ENCODE measurements at regions not wholly inside any gene's neighbourhood (a gene's known extent, or its start where the extent isn't known, plus 50 kb on each side); places are given as distances from the start of the nearest gene placed in this dataset.
"Not testable (repeated sequence)": the region's sequence is repeated elsewhere in the genome, so short reads cannot be mapped to it uniquely, and the experiment has no call there.

DNA sequence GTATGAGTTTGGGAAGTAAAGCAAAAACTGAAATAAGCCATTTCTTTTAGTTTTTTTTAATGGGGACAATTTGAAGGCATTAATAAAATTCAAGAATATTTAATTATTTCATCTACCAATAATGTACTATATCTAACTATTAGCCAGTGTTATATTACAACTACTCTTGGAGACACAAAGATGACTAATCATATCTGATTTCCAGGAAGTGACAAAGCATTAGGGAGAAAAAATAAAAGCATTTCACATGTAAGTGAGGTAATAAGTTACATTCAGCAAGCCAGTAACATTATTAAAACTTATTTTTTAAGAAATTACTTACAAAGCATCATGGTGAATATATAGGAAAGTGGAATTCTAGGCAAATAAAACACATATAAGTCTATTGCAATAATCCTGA lies 781.3 kb upstream of the NRXN1 start:
- intact Hi-C loops (cut with micrococcal nuclease) = no loop called here
- Mint-ChIP-seq H3K27me3 (no peaks in the 10 kb centered on the region), H3K4me1 (ENCODE audit: low read depth) (no peaks in the 10 kb centered on the region), H3K9me3 (no peaks in the 10 kb centered on the region), H3K36me3 (ENCODE audit: low read depth) (no peaks in the 10 kb centered on the region), H3K4me3 (no peak overlapping the region), H3K27ac (no peak overlapping the region)

DNA sequence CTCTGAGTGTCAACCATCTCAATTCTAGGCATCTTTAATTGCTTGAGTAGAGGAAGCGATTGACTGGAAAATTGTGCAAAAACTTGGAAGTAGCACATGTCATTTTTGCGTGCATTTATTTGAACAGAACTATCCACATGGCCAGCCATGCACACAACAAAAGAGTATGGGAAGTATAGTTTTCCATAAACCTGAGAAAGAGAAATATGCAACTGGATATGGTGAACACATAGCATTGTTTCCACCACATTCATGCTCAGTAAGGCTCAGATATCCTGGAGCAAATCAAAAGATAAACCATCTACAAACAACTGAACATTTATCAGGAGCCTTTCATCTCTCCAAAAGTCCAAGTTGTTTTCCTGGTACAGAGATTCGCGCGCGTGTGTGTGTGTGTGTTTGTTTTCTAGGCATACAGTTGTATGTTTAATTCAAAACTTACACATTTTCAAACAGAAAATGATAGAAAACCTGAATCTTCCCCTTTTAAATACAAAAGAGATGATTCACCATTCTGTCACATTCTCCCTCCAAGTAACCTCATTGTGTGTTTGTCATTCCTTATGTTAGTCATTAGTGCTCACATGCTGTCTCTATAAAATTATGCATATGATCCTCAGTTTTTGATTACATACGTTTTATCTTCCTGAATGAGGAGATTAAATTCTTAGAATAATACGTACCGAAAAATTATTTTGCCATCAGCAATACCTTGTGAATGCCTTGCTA lies 780.4 kb upstream of the NRXN1 start:
- intact Hi-C loops (cut with micrococcal nuclease) = no loop called here

DNA sequence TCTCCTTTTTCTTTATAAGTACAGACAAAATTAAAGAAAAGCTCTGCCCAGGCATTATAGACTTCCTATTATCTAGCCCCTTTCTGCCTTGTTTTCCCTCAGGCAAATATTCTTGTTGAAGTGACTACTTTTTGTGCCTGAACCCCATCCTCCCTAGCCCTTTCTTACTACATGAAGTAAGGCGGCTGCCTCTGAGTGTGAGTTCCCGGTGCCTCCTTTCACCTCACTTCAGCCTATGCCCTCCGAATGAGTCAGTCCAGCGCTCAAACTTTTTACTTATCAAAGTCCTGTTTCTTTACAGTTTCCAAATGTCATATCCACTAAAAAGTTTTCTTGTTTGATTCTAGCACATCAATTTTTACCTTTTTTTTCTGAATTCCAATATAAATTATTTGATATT lies 778.3 kb upstream of the NRXN1 start:
- H3K4me3 Mint-ChIP-seq = no peak overlapping the region
- no peaks in the 10 kb centered on the region for H3K36me3 Mint-ChIP-seq (ENCODE audit: low read depth)
- no peak overlapping the region for H3K27ac Mint-ChIP-seq
- no peaks in the 10 kb centered on the region for H3K9me3 Mint-ChIP-seq
- no peaks in the 10 kb centered on the region for H3K4me1 Mint-ChIP-seq (ENCODE audit: low read depth)
- intact Hi-C loops (cut with micrococcal nuclease) = no loop called here
- H3K27me3 Mint-ChIP-seq = no peaks in the 10 kb centered on the region

More for the DNA sequence above, 780.4 kb upstream of the NRXN1 start:
- Mint-ChIP-seq H3K4me3 (no peak overlapping the region), H3K27ac (no peak overlapping the region), H3K27me3 (no peaks in the 10 kb centered on the region), H3K4me1 (ENCODE audit: low read depth) (no peaks in the 10 kb centered on the region), H3K36me3 (ENCODE audit: low read depth) (no peaks in the 10 kb centered on the region), H3K9me3 (no peaks in the 10 kb centered on the region)

DNA sequence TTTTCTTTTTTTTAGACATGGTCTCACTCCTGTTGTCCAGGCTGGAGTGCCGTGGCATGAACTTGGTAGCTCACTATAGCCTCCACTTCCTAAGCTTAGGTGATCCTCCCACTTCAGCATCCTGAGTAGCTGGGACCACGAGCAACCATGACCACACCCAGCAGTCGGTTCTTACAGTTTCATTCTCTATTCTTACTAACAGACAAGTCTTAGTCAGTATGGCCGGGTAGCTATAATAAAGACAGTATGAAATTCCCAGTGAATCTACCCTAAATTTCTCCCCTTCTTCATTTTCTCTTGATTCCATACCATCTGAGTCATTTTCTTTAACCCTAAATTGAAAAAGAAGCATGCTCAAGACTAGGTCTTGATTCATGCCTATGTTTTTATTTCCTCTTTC lies 775.3 kb upstream of the NRXN1 start:
- no peaks in the 10 kb centered on the region for H3K9me3 Mint-ChIP-seq
- no peak overlapping the region for H3K4me3 Mint-ChIP-seq
- intact Hi-C loops (cut with micrococcal nuclease) = no loop called here
- no peaks in the 10 kb centered on the region for H3K27me3 Mint-ChIP-seq
- H3K4me1 Mint-ChIP-seq (ENCODE audit: low read depth) = no peaks in the 10 kb centered on the region
- H3K36me3 Mint-ChIP-seq (ENCODE audit: low read depth) = no peaks in the 10 kb centered on the region
- no peak overlapping the region for H3K27ac Mint-ChIP-seq

DNA sequence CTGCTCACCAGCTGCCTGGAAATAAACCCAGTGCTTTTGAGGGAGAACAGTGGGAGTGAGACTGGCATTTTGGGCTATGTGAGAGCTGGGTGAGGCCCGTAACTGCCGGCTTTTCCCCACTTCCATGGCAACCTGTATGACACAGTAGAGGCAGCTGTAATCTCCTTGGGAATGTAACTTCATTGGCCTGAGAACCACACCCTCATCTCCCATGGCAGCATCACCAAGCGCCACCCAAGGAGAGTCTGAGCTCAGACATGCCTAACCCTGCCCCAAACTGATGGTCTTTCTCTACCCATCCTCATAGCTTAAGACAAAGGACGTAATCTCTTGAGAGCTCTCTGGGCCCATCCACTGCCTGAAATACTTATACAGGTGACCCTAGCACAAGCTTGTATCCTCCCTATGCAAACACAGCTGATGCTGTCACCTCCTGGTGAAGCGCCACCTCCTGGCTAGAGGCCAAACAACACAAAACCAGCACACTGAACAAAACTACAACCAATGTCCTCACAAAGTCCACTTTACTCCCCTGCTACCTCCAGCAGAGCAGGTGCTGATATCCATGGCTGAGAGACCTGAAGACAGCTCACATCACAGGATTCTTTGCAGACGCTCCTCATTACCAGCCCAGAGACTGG lies 763.4 kb upstream of the NRXN1 start:
- no peak overlapping the region for H3K4me3 Mint-ChIP-seq
- intact Hi-C loops (cut with micrococcal nuclease) = no loop called here
- no peaks in the 10 kb centered on the region for H3K4me1 Mint-ChIP-seq (ENCODE audit: low read depth)
- H3K9me3 Mint-ChIP-seq = peaks cover 11% of the 10 kb centered on the region
- H3K27ac Mint-ChIP-seq = no peak overlapping the region
- no peaks in the 10 kb centered on the region for H3K27me3 Mint-ChIP-seq
- H3K36me3 Mint-ChIP-seq (ENCODE audit: low read depth) = no peaks in the 10 kb centered on the region

DNA sequence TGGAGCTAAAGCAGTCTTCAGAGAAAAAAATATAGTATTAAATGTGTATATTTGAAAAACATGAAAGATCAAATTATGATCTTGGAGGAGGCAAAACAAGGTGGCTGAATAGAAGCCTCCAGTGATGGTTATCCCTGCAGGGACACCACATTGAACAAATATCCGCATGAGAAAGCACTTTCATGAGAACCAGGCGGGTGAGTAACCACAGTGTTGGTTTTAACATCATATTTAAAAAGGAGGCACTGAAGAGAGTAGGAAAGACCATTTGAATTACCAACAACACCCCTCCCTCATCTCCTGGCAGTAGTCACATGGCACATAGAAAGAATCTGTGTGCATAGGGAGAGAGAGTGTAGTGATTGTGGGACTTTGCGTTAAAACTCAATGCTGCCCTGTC lies 759.6 kb upstream of the NRXN1 start:
- Mint-ChIP-seq H3K4me1 (ENCODE audit: low read depth) (no peaks in the 10 kb centered on the region), H3K9me3 (no peaks in the 10 kb centered on the region), H3K27me3 (peaks cover 1% of the 10 kb centered on the region), H3K36me3 (ENCODE audit: low read depth) (no peaks in the 10 kb centered on the region), H3K27ac (no peak overlapping the region), H3K4me3 (no peak overlapping the region)
- intact Hi-C loops (cut with micrococcal nuclease) = no loop called here

DNA sequence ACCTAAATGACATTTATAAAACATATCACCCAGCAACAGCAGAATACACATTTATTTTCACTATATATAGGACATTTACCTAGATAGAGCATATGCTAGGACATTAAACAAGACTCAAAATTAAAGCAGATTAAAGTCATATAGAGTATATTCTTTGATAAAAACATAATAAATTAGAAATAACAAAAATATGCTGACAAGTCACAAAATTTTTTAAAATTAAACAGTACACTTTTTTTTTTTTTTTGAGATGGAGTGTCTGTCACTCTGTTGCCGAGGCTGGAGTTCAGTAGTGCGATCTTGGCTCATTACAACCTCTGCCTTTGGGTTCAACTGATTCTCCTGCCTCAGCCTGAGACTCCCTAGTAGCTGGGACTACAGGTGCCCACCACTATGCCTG lies 758.9 kb upstream of the NRXN1 start:
- H3K27ac Mint-ChIP-seq = no peak overlapping the region
- no peaks in the 10 kb centered on the region for H3K9me3 Mint-ChIP-seq

DNA sequence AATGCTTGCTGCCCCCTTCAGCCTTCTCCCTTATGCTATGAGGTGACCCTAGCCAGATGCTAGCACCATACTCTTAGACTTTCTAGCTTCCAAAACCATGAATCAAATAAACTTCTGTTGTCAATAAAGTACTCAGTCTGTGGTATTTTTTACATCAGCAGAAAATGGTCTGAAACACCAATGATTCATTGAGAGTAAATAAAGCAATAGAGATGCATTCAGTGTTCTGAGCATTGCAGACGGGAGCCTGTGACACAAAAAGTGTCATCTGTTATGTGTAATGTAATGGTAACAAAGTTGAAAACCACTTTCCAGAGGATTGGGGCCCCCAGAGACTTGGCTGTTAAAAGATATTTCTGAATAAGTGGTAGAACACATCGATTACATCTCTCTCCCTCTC lies 758.0 kb upstream of the NRXN1 start:
- Mint-ChIP-seq H3K4me3 (no peak overlapping the region), H3K4me1 (ENCODE audit: low read depth) (no peaks in the 10 kb centered on the region), H3K27me3 (peaks cover 1% of the 10 kb centered on the region), H3K27ac (no peak overlapping the region), H3K9me3 (no peaks in the 10 kb centered on the region), H3K36me3 (ENCODE audit: low read depth) (no peaks in the 10 kb centered on the region)
- intact Hi-C loops (cut with micrococcal nuclease) = no loop called here

More for the DNA sequence above, 758.9 kb upstream of the NRXN1 start:
- Mint-ChIP-seq H3K4me3 (no peak overlapping the region), H3K36me3 (ENCODE audit: low read depth) (no peaks in the 10 kb centered on the region), H3K4me1 (ENCODE audit: low read depth) (no peaks in the 10 kb centered on the region), H3K27me3 (peaks cover 1% of the 10 kb centered on the region)
- intact Hi-C loops (cut with micrococcal nuclease) = no loop called here

DNA sequence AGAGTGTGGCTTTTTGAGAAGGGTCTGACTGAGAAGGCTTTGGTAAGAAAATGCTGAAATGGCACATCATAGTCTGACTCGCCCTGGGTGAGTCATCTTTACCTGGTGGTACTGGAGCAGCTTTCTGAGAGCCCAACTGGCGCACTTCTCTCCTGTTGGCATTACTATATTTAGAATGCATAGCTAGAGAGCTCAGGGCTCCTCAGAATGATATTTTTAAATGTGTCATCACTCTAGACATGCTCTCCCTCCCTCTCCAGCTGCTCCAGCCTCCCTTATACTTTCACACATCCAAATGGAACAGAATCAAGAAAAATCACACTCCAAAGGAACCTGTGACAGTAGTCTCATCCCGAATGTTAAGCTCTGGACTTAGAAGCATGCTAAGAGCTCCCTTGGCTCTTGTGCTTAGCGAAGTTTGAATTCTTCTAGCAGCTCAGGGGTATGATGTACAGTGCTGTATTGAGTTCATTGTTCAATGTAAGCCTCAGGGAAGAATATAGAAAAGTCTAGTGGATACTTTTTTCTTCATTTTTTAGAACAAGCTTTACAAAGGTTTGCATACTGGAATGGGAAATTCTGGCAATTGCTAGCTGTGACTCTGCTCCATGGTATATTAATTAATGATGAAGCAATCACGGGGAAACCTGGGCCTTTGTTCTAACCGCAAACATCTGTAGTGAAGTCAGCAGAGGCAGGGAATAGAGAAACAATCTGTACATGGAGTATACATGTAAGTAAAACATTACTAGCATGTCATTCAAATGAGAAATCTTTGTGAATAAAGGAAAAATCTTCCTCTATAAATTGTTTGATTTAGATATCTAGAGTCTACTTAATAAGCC lies 751.2 kb upstream of the NRXN1 start:
- Mint-ChIP-seq H3K27me3 (no peaks in the 10 kb centered on the region), H3K4me3 (no peak overlapping the region), H3K27ac (no peak overlapping the region), H3K9me3 (peaks cover 9% of the 10 kb centered on the region), H3K4me1 (ENCODE audit: low read depth) (no peaks in the 10 kb centered on the region), H3K36me3 (ENCODE audit: low read depth) (no peaks in the 10 kb centered on the region)
- intact Hi-C loops (cut with micrococcal nuclease) = no loop called here

DNA sequence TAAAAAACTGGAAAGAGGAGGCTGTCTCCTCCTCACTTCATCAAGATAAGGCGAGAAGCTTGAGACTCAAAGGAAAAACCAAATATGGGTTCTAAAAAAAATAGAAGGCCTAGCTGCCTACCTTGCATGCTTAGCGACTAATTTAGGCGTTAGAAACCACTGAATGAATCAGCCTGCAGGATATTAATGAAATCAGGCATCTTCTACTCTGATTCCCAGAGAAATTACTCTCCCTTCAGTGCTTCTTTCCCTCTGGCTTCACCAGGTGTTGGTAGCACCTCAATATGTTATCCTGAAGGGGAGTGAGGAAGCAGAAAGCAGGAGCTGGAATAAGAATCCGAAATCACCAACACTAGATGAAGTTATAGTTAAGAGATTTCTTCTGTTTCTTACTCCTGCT lies 749.8 kb upstream of the NRXN1 start:
- H3K27me3 Mint-ChIP-seq = no peaks in the 10 kb centered on the region
- H3K36me3 Mint-ChIP-seq (ENCODE audit: low read depth) = no peaks in the 10 kb centered on the region
- no peak overlapping the region for H3K27ac Mint-ChIP-seq
- H3K9me3 Mint-ChIP-seq = peaks cover 9% of the 10 kb centered on the region
- H3K4me1 Mint-ChIP-seq (ENCODE audit: low read depth) = no peaks in the 10 kb centered on the region
- intact Hi-C loops (cut with micrococcal nuclease) = no loop called here
- no peak overlapping the region for H3K4me3 Mint-ChIP-seq

DNA sequence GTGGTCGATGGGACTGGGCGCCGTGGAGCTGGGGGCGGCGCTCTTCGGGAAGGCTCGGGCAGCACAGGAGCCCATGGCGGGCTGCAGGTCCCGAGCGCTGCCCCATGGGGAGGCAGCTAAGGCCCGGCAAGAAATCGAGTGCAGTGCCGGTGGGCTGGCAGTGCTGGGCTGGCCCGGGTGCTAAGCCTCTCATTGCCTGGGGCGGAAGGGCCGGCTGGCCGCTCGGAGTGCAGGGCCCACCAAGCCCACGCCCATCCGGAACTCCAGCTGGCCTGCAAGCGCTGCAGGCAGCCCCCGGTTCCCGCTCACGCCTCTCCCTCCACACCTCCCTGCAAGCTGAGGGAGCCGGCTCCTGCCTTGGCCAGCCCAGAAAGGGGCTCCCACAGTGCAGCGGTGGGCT lies 748.4 kb upstream of the NRXN1 start:
- no peaks in the 10 kb centered on the region for H3K36me3 Mint-ChIP-seq (ENCODE audit: low read depth)
- intact Hi-C loops (cut with micrococcal nuclease) = no loop called here

DNA sequence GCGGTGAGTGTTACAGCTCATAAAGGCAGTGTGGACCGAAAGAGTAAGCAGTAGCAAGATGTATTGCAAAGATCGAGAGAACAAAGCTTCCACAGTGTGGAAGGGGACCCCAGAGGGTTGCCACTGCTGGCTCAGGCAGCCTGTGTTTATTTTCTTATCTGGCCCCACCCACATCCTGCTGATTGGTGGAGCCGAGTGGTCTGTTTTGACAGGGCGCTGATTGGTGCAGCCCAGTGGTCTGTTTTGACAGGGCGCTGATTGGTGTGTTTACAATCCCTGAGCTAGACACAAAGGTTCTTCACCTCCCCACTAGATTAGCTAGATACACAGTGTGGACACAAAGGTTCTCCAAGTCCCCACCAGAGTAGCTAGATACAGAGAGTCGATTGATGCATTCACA lies 747.8 kb upstream of the NRXN1 start:
- intact Hi-C loops (cut with micrococcal nuclease); H3K27me3 Mint-ChIP-seq; H3K4me1 Mint-ChIP-seq (ENCODE audit: low read depth); H3K4me3 Mint-ChIP-seq; H3K36me3 Mint-ChIP-seq (ENCODE audit: low read depth); H3K27ac Mint-ChIP-seq: not testable (repeated sequence)
- H3K9me3 Mint-ChIP-seq = peaks cover 25% of the 10 kb centered on the region

More for the DNA sequence above, 748.4 kb upstream of the NRXN1 start:
- Mint-ChIP-seq H3K4me3 (no peak overlapping the region), H3K27me3 (no peaks in the 10 kb centered on the region), H3K9me3 (peaks cover 19% of the 10 kb centered on the region), H3K27ac (no peak overlapping the region), H3K4me1 (ENCODE audit: low read depth) (no peaks in the 10 kb centered on the region)

DNA sequence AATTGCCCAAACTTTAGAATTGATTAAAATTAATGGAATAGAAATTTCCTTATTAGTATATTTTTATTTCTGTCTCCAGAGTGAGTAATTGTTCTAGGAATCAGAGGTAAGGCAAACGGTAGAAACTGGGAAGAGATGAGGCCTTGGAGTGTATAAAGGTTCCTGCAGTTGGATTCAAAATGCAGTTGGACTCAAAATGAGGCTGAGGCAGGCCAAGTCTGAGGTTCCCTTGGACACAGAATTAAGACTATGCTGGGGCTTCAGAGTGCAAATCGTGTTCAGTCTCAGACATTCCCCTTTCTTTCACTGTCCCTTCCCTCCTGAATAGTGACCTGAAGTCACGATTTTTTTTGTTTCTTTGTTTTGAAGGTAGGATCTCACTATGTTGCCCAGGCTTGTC lies 746.9 kb upstream of the NRXN1 start:
- H3K27me3 Mint-ChIP-seq = no peaks in the 10 kb centered on the region
- H3K9me3 Mint-ChIP-seq = peaks cover 34% of the 10 kb centered on the region
- intact Hi-C loops (cut with micrococcal nuclease) = no loop called here
- no peaks in the 10 kb centered on the region for H3K36me3 Mint-ChIP-seq (ENCODE audit: low read depth)
- no peak overlapping the region for H3K4me3 Mint-ChIP-seq
- no peak overlapping the region for H3K27ac Mint-ChIP-seq
- no peaks in the 10 kb centered on the region for H3K4me1 Mint-ChIP-seq (ENCODE audit: low read depth)

DNA sequence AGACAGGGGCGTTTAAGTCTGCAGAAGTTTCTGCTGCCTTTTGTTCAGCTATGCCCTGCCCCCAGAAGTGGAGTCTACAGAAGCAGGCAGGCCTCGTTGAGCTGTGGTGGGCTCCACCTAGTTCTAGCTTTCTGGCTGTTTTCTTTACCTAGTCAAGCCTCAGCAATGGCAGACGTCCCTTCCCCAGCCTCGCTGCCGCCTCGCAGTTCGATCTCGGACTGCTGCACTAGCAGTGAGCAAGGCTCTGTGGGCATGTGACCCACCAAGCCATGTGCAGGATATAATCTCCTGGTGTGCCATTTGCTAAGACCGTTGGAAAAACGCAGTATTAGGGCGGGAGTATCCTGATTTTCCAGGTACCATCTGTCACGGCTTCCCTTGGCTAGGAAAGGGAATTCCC lies 742.7 kb upstream of the NRXN1 start:
- H3K27me3 Mint-ChIP-seq; H3K4me3 Mint-ChIP-seq; H3K36me3 Mint-ChIP-seq (ENCODE audit: low read depth); H3K4me1 Mint-ChIP-seq (ENCODE audit: low read depth); H3K27ac Mint-ChIP-seq; intact Hi-C loops (cut with micrococcal nuclease): not testable (repeated sequence)
- peaks cover 54% of the 10 kb centered on the region for H3K9me3 Mint-ChIP-seq
